Thyroid gland (tissue), 4 donors: ENCODE measurements at regions not wholly inside any gene's neighbourhood (a gene's known extent, or its start where the extent isn't known, plus 50 kb on each side); places are given as distances from the start of the nearest gene placed in this dataset.

Source experiments
- DNase-seq, 2 donors: peaks; one replicate each; pipeline ENCODE4 v3.0.0-alpha.2; 2019
- H3K27ac ChIP-seq, 3 donors: fragments of 200-600 bp; sonication (generic); 1 replicate in 2 of 3; 2 replicates in 1 of 3; pipeline ENCODE4 v1.5.1; 2016 to 2019; ENCODE audit warnings: mild to moderate bottlenecking in 1 of 3, moderate library complexity in 1 of 3
- H3K27me3 ChIP-seq: fragments of 200-600 bp; sonication (generic); one replicate; pipeline ENCODE4 v1.5.1; 2019
- H3K36me3 ChIP-seq, 2 donors: fragments of 200-600 bp; sonication (generic); one replicate each; pipeline ENCODE4 v1.5.1; 2016 to 2019
- H3K4me1 ChIP-seq, 2 donors: fragments of 200-600 bp; sonication (generic); one replicate each; pipeline ENCODE4 v1.5.1; 2017 to 2019
- H3K4me3 ChIP-seq, 3 donors: fragments of 200-600 bp; sonication (generic); replicated peaks in 1 of 3; 1 replicate in 2 of 3; 2 replicates in 1 of 3; pipeline ENCODE4 v1.5.1; 2016; ENCODE audit warnings: mild to moderate bottlenecking in 1 of 3
- H3K9me3 ChIP-seq: fragments of 200-600 bp; sonication (generic); one replicate; pipeline ENCODE4 v1.5.1; 2017
- CTCF ChIP-seq, 6 experiments: fragments of 200-600 bp in 3 of 6; fragments of 450-650 bp in 3 of 6; sonication (generic) in 3 of 6; IDR thresholded peaks; one replicate each; pipeline ENCODE4 v1.5.1; 2016 to 2019; ENCODE audit warnings: antibody characterized with exemption in 6 of 6, mild to moderate bottlenecking in 2 of 6, inconsistent platforms in 1 of 6, moderate library complexity in 1 of 6
- POLR2A ChIP-seq, 2 donors: fragments of 450-650 bp; IDR thresholded peaks; one replicate each; pipeline ENCODE4 v1.6.1; 2017; ENCODE audit warnings: antibody characterized with exemption in 2 of 2, mild to moderate bottlenecking in 2 of 2, moderate library complexity in 1 of 2
- WGBS, 2 donors: methylation state at CpG; one replicate each; pipeline ENCODE4 v1.1.5; 2017; 5-methylcytosine and 5-hydroxymethylcytosine counted together
- intact Hi-C: fragments of 100-400 bp; cut with DNase I; formaldehyde crosslinking; loops from one replicate; pipeline ENCODE4 v1.15.1; 2023

DNA sequence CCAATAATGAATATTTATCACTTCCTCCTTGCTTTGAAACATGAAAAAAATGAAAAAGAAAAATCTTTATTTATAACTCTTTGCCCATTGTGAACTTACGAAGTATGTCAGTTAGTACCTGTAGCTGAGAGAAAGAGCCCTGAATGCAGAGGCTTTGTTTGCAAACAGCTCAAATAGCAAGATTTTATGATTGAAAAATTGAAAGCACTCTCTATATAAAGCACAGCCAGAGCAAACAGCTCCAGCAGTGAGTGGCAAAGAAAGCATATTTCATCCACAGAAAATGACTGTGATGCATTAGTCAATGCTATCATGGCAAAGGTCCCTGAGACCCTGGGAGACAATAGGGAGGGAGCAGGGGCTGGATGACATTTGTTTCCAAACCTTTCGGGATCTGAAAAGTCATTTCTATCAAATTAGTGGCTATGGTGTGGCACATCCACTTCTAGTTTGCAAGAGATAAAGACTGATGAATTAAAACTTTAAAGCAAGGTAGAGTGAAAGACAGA lies 576.1 kb downstream of the OTOL1 start:
- Histone ChIP-seq H3K9me3 (no peaks in the 10 kb centered on the region), H3K27ac (no peak overlapping the region), H3K4me1 (no peaks in the 10 kb centered on the region), H3K4me3 (no peak overlapping the region), H3K27me3 (no peaks in the 10 kb centered on the region), H3K36me3 (no peaks in the 10 kb centered on the region)
- TF ChIP-seq CTCF (IDR thresholded peaks at IDR 0.05) (no peak), POLR2A (IDR thresholded peaks at IDR 0.05) (no peak)
- intact Hi-C loops, result no loop called here
- WGBS, 2 donors, result 62 to 70% methylated on average over 2 of the region's 2 CpGs
- DNase-seq, result no peak

GRCh38 chr3:162073422-162073975 lies 576.9 kb downstream of the OTOL1 start:
- Histone ChIP-seq H3K36me3 (no peaks in the 10 kb centered on the region), H3K27ac (no peak overlapping the region), H3K9me3 (no peaks in the 10 kb centered on the region), H3K4me3 (no peak overlapping the region), H3K4me1 (no peaks in the 10 kb centered on the region), H3K27me3 (no peaks in the 10 kb centered on the region)
- DNase-seq, result no peak
- 48 to 52% methylated on average over 4 of the region's 4 CpGs for WGBS, 2 donors
- intact Hi-C loops, result no loop called here
- TF ChIP-seq CTCF (IDR thresholded peaks at IDR 0.05) (no peak), POLR2A (IDR thresholded peaks at IDR 0.05) (no peak)

DNA sequence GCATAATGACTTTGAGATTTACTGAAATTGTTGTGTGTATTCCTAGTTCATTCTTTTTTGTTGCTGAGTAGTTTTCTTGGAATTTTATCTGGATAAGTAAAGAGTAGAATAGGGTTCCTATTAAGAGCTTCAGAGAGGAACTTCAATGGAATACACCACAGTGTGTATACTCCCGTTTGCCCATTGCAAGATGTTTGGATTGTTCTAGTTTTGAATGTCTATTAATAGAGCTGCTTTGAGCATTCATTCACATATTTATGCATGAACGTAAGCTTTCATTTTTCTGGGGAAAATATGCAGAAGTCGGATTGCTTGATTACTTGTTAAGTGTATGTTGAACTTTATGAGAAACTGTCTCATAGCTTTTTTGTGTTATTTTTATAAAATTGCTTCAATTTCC lies 580.5 kb downstream of the OTOL1 start:
- no peaks in the 10 kb centered on the region for H3K9me3 ChIP-seq
- no peaks in the 10 kb centered on the region for H3K27me3 ChIP-seq
- no peaks in the 10 kb centered on the region for H3K36me3 ChIP-seq
- no peak for TF ChIP-seq POLR2A (IDR thresholded peaks at IDR 0.05)
- 75 to 87% methylated on average over 3 of the region's 3 CpGs for WGBS, 2 donors
- intact Hi-C loops, result no loop called here
- H3K4me3 ChIP-seq, result no peak overlapping the region
- H3K27ac ChIP-seq, result no peak overlapping the region
- DNase-seq, result no peak
- H3K4me1 ChIP-seq, result no peaks in the 10 kb centered on the region

DNA sequence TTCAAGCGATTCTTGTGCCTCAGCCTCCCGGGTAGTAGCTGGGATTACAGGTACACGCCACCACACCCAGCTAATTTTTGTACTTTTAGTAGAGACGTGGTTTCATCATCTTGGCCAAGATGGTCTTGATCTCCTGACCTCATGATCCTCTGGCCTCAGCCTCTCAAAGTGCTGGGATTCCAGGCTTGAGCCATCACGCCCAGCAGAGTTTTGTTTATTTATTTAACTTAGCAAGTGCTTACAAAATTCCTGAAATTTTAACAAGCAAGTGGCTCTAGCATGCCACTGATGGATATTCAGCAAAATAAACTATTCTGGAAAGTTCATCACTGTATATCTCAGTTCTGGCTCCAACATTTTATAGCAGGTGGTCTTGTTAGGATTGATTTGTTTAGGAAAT lies 585.9 kb downstream of the OTOL1 start:
- Histone ChIP-seq H3K36me3 (no peaks in the 10 kb centered on the region), H3K4me3 (no peak overlapping the region), H3K27ac (no peak overlapping the region), H3K27me3 (no peaks in the 10 kb centered on the region), H3K4me1 (no peaks in the 10 kb centered on the region), H3K9me3 (no peaks in the 10 kb centered on the region)
- TF ChIP-seq POLR2A (IDR thresholded peaks at IDR 0.05), result no peak
- no peak for TF ChIP-seq CTCF (IDR thresholded peaks at IDR 0.05)
- WGBS, 2 donors, result 73 to 77% methylated on average over 5 of the region's 5 CpGs
- intact Hi-C loops, result no loop called here
- DNase-seq, result no peak

- no peak overlapping the region for H3K4me3 ChIP-seq
- no peak overlapping the region for H3K27ac ChIP-seq
- intact Hi-C loops, result no loop called here
- H3K27me3 ChIP-seq, result no peaks in the 10 kb centered on the region
- WGBS, 2 donors, result 61 to 63% methylated on average over 3 of the region's 3 CpGs
- H3K9me3 ChIP-seq, result no peaks in the 10 kb centered on the region
- no peaks in the 10 kb centered on the region for H3K4me1 ChIP-seq
- DNase-seq, result no peak
- H3K36me3 ChIP-seq, result no peaks in the 10 kb centered on the region
- TF ChIP-seq POLR2A (IDR thresholded peaks at IDR 0.05) (no peak), CTCF (IDR thresholded peaks at IDR 0.05) (no peak)
These were observed 590.8 kb downstream of the OTOL1 start for GRCh38 chr3:162087361-162087760.
